Hindlimb muscle (tissue), 1 donor: ENCODE measurements at regions not wholly inside any gene's neighbourhood (a gene's known extent, or its start where the extent isn't known, plus 50 kb on each side); places are given as distances from the start of the nearest gene placed in this dataset.
A peak's percentile ranks its signal among the peaks of the same experiment; 100 is the strongest.
"Not testable (repeated sequence)": the region's sequence is repeated elsewhere in the genome, so short reads cannot be mapped to it uniquely, and the experiment has no call there.

Experiments used
- DNase-seq: peaks from one replicate; pipeline ENCODE4 v3.0.0-alpha.2; 2013

DNA sequence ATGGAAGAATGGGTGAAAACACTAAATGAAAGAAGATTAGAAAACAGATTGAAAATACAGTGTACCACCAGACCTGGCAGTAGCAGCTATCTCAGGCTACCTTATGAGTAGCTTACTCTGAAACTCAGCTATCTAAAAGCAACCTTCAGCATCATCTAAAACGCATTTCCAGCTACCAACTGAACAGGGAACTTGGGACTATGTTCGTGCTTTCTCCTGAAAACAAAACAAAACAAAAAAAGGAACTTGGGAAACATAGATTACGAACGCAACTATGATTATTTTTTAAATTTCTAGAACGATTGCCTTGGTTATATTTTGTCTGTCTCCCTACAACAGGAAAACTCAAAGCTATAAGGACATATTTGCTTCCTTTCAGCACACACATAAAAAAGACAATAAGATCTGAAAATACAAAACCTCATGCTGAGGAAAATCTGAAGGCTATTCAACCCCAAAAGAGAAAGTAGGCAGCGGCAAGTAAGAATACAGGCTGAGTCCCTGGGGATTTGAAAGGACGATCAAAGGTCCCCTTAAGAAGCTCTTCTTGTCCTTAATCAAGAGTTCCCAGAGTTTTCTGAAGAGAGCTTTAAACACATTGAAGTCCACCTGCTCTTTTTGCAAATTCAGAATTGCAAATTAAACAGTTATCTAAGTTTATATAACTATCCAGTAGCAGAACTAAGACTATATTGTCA, 53.4 kb downstream of the OR2K2 start:
- DNase-seq: no peak

DNA sequence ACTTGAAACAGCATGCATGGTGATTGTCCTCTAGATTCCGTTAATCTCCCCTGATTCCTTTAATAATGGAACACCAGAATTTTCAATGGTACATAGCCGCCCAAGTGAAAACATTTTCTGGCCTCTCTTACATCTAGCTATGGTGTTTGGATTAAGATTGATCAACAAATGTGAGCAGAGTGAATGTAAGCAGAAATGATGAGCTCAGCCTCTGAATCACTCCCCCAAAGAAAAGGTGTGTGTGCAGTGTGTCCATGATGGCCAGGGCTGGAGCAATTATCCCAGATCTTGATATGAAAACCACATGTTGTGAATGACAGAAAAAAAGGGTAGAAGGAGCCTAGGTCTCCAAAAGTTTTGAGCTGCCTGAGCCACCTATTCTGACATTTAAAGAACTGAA, 55.3 kb downstream of the OR2K2 start:
- DNase-seq: no peak

DNA sequence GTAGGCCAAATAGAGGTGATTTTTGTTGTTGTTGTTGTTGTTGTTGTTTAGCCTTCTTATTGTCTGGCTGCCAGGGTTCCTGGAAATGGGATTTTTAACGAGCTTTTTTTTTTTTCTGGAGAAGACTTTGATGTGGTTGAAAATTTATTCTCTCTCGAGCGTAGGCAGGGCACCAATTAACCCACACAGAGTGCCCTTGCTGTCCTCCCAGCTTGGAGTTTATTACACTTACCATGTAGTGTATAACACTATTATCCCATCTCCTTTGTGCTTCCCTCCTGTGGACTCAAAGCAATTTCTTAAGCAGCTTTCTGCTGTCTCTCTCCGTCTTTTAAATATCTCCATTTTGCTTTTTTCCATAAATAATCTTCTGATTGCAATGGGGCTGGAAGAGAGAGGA, 57.4 kb downstream of the OR2K2 start:
- no peak for DNase-seq

DNA sequence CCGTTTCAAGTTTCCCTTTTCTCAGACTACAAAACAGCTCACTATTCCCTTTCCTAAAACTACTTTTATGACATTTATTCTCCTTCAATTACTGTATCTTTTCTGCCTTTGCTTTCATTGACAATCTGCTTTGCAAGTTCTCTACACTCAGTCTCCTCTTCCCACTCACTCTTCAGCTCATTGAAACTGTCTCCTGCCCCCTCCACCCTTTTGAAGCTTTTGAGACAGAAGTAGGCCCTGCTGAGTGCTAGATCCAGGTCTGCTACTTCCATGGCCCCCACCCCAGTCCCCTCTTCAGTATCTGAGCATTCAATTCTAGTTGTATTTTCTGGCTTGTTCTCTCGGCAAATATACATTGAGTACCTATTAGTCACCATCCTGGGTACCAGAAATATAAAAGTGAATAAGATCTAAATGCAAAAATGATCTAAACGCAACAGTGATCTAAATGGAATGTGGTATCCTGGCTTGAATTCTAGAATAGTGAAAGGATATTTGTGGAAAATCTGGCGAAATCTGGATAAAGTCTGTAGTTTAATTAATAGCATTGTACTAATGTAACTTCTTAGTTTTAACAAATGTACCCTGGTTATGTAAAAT, 58.4 kb downstream of the OR2K2 start:
- DNase-seq: no peak

DNA sequence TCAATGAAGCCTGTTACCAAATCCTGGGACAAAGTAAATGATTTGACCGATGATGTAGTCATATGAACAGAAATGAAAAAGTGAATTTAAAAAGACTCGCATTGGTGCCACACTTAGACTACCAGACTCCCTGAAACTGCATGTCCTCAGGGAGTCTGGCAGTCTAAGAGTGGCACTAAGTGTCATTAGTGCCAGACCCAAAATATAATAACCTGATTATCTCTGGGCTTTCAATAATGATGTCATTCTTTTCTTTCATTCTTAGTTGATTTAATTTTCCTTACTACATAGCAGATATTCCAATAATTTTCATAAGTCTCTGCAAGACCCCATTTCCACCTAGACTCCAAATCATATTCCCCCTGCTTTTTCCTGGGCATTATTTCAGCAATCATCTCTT, 59.0 kb downstream of the OR2K2 start:
- DNase-seq: no peak

DNA sequence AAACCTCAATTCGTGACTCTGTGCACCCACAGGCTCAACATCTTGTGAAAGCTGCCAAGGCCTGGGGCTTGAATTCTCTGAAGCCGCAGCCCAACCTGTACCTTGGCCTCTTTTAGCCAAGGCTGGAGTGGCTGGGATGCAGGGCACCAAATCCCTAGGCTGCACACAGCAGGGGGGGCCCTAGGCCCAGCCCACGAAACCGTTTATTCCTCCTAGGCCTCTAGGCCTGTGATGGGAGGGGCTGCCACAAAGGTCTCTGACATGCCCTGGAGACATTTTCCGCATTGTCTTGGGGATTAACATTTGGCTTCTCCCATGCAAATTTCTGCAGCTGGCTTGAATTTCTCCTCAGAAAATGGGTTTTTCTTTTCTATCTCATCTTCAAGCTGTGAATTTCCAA, 64.0 kb downstream of the OR2K2 start:
- not testable (repeated sequence) for DNase-seq

DNA sequence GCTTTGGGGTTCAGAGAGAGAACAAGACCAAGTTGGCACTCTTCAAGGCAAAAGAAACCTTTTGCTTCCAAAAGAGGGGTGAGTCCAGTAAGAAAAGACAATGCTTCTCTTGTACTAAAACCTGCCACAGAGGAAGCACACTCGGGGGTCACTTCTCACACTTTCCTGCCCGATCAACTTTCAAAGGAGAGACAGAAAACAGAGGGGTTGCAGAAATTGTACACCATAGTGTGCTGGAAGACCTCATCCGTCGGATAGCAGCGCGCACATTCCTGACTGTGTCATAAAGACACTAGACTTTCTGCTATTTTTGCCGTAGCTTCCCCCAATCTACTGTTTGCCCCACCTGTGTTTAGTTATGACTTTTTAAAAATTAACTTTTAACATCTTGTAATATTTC, 66.9 kb downstream of the OR2K2 start:
- no peak for DNase-seq

DNA sequence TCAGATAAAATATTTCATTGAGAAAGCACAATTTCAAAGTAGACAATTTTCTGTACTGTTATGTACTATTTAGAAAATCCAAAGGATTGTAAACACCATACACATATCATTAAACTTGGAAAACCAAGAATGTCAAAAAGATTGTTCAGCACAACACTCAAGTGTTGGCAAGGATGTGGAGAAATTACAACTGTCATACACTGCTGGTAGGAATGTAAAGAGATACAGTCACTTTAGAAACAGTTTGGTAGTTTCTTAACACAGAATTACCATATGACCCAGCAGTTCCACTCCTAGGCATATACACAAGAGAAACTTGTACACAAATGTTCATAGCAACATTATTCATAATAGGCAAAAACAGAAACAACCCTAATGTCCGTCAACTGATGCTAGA, 71.2 kb downstream of the OR2K2 start:
- no peak for DNase-seq

DNA sequence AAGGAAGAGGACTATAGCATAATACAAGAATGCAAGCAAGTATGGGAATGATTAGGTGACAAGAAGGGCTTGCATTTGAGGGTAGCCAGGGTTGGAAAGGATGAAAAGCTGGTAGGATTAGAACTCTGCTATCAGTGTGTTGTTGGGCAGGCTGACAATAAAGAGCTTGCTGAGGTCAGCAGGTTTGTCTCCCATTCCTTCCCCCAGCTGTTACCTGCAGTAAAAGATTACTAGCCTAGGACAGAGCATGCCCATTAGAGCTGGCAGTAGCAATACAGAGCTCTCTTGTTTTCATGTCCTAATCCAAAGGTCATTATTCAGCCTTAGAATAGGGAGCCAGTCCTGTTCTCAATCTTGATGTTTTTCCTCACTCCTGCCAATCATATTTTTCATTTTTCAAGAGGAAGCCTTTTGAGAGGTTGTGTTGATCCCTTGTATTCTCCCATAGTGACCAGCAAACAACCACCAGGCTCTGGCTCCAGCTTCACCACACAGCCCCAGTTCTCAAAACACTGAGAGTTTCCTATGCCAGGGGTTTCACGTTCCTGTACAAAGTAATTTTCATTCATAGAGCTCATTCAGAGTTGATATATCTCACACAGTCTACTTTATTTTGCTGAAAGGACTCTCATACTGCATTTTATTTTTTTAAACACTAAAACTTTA, 71.7 kb downstream of the OR2K2 start:
- DNase-seq: no peak

DNA sequence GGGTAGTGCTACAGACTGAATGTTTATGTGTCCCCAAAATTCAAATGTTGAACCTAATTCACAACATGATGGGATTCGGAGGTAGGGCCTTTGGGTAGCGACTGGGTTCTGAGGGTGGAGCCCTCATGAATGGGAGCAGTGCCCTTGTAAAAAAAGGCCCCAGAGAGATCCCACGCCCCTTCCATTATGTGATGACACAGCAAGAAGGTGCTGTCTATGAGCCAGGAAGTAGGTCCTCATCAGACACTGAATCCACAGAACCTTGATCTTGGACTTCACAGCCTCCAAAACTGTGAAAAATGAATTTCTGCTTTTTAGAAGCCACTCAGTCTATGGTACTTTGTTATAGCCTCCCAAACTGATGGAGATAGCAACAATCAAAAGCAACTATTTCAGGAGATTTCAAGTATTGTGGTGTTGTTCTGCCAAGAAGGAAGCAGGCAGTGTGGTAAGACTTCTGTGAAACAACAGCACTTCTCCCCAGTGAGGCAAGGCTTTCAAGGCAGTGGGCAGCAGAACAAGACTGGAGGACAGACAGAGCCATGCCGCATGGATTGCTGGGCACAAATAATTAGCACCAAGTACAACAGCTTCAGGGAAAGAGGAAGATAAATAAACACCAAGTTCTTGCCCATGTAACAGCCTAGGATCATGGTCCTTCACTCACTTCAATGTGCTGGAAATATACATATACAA, 76.1 kb downstream of the OR2K2 start:
- DNase-seq: no peak

DNA sequence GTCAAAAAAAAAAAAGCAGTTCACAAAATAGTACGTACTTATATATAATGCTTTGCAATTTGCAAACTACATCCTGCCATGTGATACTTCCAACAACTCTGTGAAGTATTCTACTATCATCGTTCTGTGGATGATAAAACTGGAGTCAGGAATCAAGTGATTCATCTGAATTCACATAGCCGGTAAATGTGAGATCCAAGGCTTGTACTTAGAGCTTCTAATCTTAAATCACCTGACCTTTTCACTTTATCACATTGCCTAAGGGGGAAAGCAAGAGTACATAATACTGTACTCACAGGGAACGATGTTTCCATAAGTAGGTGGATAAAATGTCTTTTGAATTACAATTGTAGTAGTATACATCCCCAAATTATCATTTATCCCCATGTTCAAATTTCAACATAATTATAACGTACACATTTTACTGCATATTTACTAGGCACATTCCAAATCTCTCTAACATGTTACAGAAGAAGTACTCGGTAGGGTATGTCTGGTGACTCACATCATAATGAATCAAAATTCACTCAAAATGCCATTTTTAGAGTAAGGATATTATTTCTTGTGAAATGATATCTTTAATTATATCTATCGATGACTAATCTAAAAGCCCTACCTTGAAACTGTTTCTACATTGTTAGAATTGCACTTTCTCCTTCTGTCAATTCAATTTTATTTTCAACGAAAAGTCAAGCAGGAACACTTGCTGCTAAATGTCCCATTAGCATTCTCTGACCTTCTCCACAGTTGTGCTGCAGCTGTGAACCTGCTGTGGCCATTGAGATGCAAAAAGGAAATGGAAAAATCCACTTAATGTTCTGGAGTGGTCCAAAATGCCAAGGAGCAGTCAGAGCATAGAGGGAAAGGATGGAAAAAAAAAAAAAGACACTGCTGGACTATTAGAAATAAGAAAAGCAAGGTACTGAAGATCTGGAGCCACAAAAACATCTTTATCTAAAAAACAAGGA, 78.9 kb downstream of the OR2K2 start:
- no peak for DNase-seq

DNA sequence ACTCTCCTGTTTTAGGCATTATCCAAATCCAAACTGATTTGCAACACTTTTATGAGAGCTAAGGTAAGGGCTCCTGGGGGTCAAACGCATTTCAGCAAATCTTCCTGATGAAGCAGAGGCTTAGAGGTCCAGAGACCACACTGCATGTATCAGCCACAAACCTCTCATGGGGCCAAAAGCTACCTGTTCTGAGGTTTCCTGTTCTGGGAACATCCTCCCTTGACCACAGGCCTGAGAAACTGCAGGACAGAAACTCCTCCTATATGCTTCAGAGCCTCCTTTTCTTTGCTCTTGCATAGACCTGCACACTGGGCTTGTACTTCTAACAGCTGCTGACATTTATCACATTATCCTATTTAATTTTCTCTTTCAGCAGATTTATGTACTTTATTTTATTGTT, 92.6 kb downstream of the OR2K2 start:
- DNase-seq: no peak

DNA sequence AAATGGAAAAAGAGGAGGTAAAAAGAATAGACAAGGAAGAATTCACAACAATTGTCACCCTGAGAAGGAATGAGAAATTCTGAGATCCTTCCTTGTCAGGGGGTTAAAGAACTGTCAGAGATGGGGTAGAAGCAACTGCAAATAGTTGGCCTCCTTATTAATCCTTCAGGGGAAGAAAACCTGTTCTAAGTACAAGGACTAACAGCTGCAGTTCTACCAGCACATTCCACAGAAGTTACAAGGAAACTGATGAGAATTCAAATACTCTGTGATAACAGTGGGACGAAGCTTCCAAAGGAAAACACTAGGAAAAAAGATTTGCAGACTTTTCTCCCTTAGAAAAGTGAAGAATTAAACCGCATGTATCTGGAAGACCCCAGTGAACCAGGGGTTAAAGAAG, 93.7 kb downstream of the OR2K2 start:
- no peak for DNase-seq

DNA sequence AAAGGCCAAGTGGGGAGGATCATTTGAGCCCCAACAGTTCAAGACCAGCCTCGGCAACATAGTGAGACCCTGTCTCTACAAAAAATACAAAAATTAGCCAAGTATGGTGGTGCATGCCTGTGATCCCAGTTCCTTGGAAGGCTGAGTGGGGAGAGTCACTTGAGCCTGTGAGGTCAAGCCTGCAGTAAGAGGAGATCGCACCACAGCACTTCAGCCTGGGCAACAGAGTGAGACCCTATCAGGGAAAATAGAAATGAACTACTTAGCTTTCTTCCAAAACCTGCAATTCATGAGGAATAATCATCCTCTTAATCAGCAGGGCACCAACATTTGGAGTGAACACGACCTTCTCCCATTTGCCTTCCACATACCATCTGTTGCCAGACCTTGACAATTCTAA, 96.1 kb downstream of the OR2K2 start:
- DNase-seq: no peak

DNA sequence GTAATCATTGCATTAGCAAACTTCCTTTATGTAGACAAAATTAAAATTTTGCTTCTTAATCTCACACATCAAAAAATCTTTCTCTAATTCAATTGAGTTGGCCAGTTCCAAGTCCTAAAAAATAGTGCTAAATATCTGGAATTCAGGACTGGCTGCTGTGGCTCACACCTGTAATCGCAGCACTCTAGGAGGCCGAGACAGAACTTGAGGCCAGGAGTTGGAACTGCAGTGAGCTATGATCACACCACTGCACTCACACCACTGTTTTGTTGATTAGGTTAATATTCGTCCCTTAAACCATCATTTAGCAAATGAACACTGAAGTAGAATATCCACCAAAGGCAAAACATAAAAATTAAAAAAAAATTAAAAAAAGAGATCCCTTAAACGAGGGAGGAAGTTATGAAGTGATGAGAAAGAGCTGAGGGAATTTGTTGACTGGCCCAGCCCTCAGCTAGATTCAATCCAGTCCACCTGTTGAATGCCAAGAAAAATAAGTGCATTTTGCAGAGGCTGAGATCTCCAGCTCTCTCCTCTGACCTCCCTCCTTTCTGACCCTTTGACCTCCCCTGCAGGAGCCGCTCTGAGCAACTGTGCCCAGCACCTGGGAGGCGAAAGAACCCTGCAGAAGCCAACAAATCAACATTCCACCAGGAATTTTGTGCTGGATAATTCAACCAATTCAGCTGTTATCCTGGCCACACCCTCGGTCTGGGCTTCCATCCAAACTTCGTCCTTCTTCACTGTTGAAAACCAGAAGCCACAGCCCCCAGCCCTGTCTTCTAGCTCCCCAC, 96.8 kb downstream of the OR2K2 start:
- DNase-seq: peak; percentile 69

DNA sequence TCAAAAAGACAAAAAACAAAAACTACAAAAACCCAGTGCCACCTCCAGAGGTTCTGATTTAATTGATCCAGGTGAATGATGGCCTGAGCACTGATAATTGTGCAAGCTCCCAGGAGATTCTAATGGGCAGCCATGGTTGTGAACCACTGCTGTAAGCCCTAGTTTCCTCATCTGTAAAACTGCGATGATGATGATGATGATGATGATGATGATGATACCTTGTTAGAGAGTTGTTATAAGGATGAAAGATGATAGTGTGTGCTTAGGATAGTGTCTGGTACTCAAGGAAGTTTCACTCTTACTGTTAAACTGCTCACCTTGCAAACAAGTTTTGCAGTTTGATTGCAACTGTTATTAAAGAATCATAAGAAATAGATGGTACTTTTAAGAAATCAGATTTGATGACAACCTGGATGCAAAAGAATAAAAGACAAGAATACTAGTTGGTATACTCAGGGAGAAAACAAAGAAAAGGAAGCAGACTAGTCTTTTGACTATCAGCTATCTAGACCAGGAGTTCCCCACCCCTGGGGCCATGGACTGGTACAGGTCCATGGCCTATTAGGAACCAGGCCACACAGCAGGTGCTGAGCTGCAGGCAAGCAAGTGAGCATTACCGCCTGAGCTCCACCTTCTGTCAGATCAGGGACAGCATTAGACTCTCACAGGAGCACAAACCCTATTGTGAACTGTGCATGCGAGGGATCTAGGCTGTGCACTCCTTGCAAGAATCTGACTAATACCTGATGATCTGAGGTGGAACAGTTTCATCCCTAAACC, 98.0 kb downstream of the OR2K2 start:
- no peak for DNase-seq

DNA sequence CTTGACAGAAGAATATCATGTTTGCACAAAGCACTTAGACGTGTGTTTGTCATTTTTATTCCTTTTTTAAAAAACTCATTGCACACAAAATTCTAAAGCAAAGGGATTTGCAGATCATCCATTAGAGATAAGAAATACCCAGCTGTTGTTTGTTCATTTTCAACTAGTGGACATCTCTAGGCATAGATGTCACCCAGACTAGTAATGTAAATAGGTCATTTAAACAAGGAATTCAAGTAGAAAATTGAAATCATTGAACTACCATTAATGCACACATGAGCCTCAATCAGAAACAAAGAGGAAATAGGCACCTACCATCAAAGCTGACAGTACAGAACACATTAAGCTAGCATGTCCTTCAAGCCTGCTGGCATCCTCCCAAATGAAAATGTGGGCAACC, 107.3 kb downstream of the OR2K2 start:
- DNase-seq: no peak

DNA sequence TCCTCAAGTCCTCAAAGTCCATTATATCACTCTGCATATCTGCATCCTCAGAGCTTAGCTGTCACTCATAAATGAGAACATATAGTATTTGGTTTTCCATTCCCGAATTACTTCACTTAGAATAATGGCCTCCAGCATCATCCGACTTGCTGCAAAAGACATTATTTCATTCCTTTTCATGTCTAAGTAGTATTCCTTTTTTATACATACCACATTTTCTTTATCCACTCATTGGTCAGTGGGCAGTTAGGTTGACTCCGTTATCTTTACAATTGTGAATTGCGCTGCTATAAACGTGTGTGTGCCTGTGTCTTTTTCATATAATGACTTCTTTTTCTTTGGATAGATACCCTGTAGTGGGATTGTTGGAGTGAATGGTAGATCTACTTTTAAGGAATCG, 117.2 kb downstream of the OR2K2 start:
- no peak for DNase-seq

DNA sequence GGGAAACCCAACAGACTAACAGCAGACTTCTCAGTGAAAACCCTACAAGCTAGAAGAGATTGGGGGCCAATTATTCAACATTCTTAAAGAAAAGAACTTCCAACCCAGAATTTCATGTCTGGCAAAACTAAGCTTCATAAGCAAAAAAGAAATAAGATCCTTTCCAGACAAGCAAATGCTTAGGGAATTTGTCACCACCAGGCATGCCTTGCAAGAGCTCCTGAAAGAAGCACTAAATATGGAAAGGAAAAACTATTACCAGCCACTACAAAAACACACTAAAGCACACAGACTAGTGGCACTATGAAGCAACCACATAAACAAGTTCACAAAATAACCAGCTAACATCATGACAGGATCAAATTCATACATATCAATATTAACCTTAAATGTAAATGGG, 131.1 kb downstream of the OR2K2 start:
- no peak for DNase-seq

DNA sequence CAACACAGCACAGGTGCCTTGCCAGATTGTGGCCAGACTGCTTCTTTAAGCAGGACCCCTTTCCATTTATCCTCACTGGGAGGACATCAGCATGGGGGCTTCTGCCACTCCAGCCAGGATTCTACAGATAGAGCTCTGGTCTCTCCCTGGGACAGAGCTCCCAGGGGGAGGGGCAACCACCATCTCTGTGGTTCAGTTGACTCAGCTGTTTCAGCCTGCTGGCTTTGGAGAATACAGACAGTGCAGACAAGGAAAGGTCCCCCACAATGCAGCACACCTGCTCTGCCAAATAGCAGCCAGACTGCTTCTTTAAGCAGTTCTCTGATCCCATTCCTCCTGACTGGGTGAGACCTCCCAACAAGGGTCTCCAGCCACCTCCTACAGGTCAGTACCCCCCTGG, 132.8 kb downstream of the OR2K2 start:
- DNase-seq: no peak

DNA sequence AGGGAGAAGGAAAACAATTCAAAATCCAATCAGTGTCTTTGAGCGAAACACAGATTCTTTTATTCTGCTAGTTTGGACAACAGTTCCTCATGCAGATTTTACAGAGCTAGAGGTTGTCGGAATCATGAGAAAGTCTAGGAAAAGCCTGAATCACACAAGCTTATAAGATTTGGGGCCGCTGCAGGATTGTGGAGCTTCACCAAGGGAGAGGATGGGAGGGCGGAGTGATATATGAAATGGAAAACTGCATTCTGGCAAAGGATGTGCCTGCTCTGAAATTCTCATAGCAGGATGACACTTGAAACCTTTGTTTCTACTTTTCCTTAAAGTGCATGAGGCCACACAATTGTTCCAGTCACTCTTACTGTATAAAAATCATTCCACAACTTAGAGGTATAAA, 134.3 kb downstream of the OR2K2 start:
- peak; percentile 86 for DNase-seq
